Central memory CD4-positive, alpha-beta T cell (primary cell): ENCODE measurements at regions not wholly inside any gene's neighbourhood (a gene's known extent, or its start where the extent isn't known, plus 50 kb on each side); places are given as distances from the start of the nearest gene placed in this dataset.

ENCODE experiments used
- DNase-seq: peaks from one replicate; pipeline ENCODE4 v3.0.0; 2022

- no peak for DNase-seq
Observed at GRCh38 chr1:11414926-11415538, 63.9 kb upstream of the DISP3 start.

- DNase-seq = no peak
Observed at GRCh38 chr1:11417162-11417561, 61.8 kb upstream of the DISP3 start.

- no peak for DNase-seq
Observed at GRCh38 chr1:11418056-11418455, 60.9 kb upstream of the DISP3 start.

- DNase-seq = no peak
Observed at GRCh38 chr1:11421443-11421842, 57.5 kb upstream of the DISP3 start.

- DNase-seq = no peak
Observed at GRCh38 chr1:11422686-11423085, 56.3 kb upstream of the DISP3 start.

GRCh38 chr1:11426617-11427016 lies 52.3 kb upstream of the DISP3 start:
- no peak for DNase-seq

GRCh38 chr1:11428789-11429188 lies 50.2 kb upstream of the DISP3 start:
- no peak for DNase-seq
